ENCODE measurements at regions not wholly inside any gene's neighbourhood (a gene's known extent, or its start where the extent isn't known, plus 50 kb on each side); places are given as distances from the start of the nearest gene placed in this dataset.

DNA sequence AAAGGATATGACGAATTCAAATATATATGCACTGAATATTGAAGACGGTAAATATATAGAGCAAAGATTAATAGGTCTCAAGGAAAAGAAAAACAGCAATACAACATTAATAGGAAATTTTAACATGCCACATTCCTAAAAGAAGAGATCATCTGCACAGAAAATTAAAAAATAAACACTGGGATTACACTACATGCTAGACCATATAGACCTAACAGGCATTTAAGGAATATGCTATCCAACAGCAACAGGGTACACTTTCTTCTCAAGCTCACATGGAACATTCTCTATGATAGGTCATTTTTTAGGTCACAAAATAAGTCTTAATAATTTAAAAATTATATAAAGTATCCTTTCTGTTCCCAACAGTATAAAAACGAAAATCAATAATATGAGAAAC lies 1038.3 kb downstream of the KCNT2 start:
- DNase-seq: no peak

DNA sequence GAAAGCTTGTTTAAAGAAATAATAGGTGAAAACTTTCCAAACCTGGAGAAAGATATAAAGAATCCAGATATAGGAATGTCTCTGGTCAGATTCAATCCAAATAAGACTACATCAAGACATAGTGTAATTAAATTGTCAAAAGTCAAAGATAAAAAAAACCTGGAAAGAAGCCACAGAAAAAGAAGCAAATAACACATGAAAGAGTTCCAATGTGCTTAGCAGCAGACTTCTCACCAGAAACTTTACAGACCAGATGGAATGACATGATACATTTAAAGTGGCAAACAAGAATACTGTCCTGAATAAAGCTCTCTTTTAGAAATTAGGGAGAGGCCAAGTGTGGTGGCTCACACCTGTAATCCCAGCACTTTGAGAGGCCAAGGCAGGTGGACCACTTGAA lies 1039.9 kb downstream of the KCNT2 start:
- DNase-seq: no peak

DNA sequence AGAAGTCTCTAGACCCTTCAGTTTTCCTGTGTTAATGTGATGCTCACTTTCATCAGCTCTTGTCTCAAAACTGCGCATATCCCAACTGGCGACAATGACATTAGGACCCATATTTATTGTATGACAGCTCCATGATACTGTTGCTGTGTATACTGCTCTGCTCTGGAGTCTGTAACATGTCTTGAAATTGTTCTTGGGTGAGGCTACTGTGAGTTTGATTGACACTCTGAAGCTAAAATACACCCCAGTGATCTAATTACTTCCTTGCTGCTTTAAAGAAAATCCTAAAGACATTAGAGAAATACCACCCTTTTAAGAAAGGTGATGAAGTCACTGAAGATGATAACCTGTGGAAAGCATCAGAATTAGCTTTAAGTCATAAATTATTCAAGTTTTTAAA lies 1046.2 kb downstream of the KCNT2 start:
- DNase-seq: no peak

DNA sequence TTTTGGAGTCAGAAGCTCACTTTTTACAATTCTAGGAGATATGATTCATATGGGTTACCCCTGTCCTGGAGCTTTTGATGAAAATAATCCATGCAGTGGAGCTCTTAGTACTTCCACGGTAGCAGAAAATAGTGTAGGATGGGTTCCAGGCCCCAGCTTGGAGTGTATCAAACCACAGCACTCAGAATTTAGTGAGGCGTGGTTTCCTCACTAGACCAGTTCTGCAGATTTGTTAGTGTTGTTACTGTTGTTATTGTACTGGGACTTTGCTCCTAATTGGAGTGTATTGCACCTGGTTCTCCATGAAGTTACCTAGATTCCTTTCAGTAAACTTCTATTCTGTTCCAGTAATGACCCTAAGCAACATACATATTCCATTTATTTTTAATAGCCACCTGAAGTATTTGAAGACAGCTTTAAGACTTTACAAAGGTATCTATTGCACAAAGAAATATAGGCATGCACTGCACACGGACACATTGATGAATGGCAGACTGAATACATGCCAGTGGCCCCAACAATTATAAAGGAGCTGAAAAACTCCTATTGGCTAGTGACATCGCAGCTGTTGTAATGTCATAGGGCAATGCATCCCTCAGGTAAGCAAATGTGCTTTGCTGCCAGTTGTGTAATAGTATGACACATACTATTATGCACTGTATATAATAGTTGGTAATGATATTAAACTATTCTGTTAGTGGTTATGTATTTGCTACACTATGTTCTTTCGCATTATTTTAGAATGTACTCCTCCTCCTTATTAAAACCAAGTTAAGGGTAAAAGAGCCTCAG lies 1058.0 kb downstream of the KCNT2 start:
- DNase-seq: no peak

DNA sequence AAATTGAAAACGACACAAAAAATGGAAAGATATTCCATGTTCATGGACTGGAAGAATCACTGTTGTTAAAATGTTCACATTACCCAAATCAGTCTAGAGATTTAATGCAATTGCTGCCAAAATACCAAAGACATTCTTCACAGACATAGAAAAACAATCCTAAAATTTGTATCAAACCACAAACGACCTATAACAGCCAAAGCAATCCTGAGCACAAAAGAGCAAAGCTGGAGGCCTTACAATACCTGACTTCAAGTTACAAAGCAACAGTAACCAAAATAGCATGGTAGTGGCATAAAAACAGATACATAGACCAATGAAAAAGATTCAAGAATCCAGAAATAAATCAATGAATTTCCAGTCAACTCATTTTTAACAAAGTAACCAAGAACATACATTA lies 1077.3 kb downstream of the KCNT2 start:
- DNase-seq: no peak

DNA sequence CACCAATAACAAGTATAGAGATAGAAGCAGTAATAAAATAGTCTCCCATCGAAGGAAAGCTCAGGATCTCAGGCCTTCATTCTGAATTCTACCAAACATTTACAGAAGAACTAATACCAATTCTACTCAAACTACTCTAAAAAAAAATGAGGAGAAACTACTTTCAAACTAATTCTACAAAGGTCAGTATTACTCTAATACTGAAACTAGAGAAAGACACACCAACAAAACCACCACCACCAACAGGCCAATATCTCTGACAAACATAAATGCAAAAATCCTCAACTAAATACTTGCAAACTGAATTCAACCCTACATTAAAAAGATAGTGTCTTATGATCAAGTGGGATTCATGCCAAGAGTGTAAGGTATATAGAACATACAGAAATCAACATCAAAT lies 1078.4 kb downstream of the KCNT2 start:
- no peak for DNase-seq

DNA sequence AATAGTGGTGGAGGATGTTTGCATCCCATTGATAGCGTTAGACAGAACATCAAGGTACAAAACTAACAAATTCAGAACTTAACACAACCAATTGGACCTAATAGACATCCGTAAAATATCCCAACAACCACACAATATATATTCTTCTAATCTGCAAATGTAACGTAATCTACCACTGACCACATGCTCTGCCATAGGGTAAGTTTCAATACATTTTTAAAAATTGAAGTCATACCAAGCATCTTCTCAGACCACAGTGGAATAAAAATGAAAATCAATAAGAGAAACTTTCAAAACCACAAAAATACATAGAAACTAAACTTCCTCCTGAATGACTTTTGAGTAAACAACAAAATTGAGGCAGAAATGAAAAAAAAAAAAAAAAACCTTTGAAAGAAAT lies 1087.5 kb downstream of the KCNT2 start:
- DNase-seq: no peak

DNA sequence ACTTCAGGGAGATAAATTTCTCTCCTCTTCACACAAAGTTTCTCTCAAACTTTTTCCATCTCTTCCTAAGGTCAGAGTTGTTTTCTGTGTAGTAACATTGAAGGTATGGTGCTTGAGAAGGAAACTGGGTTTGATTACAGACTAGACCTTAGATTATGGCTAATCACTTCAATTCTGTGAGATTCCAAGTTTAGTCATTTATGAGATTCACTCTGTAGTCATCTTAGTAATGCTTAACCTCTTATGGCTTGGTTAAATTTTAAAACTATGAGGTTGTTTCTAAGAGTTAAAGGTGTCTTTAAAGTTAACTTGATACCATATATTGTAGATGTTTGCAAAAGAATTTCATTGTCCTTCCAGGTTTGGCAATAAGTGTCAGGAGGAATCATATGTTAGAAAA lies 1092.2 kb downstream of the KCNT2 start:
- DNase-seq: no peak

DNA sequence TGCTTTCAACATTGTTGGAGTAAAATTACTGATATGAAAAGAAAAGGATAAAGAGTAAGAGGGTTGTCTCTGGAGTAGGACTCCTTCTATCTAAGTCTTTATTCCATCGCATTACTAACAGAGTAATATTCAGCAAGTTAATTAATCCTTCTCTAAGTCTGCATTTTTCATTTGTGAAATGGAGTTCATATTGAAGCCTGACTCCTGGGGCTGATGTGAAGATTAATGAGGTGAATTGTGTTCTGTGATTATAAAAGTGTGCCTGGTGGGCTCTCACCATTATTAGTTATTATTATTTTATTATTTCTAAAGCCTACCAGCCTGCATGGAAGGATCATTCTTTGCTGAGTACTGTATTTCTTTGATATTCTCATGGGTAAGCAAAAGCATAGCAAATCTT lies 1096.7 kb downstream of the KCNT2 start:
- DNase-seq: no peak

DNA sequence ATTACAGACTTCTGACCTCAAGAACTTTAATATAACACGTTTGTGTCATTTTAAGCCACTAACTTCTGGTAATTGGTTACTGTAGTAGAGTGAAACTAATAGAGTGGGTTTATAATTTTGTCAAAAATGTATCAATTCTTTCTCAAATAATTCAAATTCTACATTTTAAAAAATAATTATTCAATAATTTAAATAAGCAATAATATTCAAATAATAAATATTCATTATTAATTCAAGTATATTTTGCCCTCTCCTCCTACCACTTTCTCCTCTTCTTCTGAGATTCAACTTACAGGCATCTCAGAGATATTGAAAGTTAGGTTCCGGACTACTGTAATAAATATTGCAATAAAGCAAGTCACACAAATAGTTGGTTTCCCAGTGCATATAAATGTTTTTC lies 1107.1 kb downstream of the KCNT2 start:
- no peak for DNase-seq

DNA sequence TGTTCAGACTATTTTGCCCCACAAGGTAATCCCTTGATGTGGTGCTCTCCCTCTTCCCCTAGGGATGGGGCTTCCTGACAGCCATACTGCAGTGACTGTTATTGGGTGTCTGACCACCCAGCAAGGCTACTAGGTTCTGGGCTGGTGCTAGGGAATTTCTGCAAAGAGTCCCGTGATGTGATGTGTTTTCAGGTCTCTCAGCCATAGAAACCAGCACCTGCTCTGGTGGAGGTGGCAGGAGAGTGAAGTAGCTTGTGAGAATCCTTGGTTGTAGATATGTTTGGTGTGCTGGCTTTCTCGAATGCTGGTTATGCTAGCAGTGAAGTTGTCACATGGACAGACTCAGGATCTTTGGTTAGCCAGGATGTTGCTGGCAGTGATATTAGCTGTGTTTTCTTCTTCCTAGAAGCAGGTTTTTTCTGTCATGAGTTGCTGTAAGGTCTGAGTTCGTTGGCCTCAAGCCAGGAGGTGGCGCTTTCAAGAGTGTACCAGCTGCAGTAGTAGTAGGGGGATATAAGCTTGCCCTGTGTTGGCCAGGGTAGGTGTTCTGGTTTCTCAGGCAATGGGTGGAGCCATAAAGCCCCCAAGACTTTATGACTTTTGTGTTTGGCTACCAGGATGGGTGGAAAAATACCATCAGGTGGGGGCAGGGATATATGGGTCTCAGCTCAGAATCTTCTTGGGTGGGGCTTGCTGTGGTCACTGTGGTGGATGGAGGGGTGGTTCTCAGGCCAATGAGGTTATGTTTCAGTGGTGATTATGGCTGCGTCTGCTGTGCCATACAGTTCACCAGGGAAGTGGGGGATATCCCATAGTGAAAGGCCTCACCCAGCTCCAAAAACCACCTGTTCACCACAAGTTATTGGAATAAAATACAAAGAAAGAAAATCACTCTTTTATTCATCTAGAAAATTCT lies 1112.3 kb downstream of the KCNT2 start:
- no peak for DNase-seq

DNA sequence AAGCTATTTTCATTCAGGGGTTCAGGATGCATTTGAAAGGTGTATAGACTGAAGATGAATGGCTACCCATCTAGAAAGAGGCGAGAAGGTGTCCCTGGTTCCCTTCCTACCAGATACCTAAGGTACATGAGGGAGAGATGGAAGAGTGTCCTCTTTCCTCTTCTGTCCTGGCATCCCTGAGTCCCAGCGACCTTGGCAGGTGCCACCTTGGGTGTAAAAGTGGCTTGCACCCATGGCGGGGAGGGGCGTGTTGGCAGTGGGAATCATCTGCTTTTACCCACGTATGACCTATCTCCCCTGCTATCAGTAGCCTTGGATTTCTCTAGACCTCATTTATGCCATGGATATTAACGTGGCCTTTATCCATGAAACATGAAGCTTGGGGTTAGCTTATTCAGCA lies 1126.1 kb downstream of the KCNT2 start:
- no peak for DNase-seq

DNA sequence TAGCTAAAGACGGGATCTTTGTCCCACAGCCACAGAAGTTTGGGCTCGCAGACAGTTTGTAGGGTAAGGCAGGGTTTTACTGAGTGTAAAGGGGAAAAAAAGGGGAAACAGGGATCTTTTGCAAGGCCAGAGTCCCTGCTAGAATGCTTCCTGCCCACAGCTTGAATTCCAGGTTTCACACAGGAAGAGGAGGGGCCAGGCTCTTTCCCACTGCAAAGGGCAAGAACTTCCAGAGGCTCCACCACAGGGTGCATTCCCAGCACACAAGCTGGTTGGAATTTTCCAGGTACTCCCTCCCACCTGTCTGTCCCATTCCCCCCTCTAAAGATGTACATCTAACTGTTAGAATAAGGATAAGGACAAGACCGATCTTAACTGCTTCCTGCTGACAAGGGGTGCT lies 1126.9 kb downstream of the KCNT2 start:
- DNase-seq: no peak

DNA sequence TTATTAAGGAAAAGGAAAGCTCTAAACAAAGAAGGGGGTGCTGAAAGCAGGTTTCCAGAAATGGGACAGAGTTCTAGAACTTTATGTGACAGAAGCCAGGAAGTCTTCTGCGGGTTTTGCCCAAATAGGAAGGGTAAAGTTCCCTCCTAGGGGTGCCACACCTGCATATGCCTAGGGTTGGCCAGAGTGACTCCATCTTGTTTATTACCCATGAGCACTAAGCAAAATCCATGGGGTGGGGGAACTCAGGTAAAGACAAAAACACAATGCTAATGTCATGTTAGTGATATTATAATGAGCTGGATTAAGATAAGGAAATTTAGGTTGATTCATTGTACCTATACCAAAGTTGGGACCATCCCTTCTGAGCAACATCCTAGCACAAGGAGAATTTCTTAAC lies 1132.7 kb downstream of the KCNT2 start:
- DNase-seq: no peak

DNA sequence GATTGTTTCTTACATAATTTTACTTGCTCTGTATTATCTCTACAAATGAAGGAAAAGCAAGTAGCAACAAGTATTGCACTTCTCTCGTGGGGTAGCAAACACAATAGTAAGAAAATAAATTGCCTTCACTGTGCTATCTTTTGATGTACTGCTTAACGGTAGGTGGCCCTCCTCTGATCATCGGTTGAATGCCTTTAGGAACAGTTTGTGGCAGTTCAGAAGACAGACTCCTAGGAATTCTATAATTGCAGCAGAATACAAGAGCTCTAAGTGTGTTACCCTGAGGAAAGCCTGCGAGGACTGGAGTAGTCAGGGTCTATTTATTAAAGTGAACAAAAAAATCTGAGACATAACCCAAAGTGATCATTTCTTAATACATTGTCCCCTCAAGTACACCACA lies 1135.9 kb downstream of the KCNT2 start:
- no peak for DNase-seq

DNA sequence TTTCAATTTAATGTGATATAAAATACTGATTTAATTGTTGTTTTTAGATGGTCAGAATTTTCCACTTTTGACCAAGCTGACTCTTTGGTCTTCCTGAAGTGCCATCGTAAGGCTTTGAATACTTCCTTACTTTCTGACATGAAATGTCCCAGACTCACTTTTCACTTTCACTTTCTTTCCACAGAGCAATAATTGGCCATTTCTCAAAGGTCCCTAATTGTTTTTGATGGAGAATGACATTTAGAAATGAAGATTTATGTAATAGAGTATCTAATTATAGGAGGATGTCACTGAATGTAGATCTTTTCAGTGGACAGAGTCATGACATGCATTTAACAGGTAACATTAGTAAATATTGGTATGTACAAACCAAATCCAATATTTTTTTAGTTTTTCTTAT lies 1141.6 kb downstream of the KCNT2 start:
- no peak for DNase-seq

DNA sequence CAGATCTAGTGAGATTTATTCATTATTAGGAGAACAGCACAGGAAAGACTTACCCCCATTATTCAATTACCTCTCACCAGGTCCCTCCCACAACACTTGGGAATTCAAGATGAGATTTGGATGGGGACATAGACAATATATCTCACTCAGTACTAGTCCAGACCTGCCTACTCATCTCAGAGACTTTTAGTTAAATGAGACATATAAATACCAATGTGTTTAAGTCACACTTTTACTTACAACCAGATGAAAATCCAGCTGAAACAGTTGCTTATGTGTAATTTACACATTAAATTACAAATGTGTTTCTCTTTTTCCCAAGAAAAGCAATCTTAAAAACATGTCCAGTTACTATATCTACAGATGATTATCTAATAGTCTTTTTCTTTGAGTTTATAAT lies 1145.6 kb downstream of the KCNT2 start:
- no peak for DNase-seq

DNA sequence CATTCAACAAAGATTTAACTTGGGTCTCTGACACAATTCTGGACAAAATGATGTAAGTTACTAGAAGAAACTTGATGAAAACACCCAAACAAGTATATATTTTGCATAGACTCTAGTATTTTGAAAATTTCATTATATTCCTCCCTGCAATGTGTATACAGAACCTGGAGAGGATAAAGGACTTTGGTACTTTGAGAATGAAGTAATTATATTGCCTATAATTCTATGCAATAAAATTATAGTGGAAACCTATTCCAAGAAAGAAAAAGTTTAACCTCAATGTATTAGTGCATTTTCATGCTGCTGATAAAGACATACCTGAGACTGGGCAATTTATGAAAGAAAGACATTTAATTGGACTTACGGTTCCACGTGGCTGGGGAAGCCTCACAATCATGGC lies 1146.1 kb downstream of the KCNT2 start:
- DNase-seq: no peak

DNA sequence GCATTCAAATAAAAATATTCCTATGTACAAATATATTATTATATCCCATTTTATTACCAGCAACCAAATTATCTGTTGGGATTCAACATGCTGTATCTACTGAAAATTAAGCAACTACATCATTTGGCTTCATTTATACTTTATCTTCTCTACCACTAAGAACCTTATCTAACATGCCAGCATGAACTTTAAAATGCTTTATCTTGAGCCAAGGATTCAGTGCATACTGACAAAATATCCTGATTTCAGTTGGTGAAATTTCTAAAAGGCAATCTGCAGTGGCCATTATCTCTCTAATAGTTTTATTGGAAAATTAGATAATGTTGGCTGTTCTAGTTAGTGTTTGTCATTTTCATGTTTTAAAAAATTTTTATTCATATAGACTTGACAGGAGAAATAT lies 1149.9 kb downstream of the KCNT2 start:
- no peak for DNase-seq

DNA sequence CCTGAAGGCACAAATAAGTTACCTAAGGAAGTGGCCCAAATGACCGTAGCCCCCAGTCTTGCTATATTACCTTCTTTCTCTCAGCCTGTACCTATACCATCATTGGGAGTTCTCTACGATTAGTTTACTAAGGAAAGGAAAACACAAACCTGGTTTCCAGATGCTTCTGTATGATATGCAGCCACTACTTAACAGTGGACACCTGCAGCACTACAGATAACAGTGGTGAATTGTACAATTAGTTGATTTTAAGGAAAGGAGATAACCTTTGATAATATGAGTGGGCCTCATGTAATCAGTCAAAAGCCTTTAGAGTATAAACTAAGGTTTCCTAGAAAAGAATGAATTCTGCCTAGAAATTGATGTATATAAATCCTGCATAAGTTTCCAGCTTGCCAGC lies 1157.4 kb downstream of the KCNT2 start:
- no peak for DNase-seq

DNA sequence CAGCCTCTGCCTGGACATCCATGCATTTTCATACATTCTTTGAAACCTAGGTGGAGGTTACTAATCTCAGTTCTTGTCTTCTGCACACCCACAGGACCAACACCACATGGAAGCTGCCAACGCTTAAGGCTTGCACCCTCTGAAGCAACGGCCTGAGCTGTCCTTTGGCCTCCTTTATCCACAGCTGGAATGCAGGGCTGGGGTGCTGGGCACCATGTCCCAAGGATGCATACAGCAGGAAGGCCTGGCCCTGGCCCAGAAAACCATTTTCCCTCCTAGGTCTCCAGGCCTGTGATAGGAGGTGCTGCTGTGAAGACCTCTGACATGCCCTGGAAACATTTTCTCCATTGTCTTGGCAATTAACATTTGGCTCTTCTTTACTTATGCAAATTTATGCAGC lies 1168.6 kb downstream of the KCNT2 start:
- DNase-seq: no peak

DNA sequence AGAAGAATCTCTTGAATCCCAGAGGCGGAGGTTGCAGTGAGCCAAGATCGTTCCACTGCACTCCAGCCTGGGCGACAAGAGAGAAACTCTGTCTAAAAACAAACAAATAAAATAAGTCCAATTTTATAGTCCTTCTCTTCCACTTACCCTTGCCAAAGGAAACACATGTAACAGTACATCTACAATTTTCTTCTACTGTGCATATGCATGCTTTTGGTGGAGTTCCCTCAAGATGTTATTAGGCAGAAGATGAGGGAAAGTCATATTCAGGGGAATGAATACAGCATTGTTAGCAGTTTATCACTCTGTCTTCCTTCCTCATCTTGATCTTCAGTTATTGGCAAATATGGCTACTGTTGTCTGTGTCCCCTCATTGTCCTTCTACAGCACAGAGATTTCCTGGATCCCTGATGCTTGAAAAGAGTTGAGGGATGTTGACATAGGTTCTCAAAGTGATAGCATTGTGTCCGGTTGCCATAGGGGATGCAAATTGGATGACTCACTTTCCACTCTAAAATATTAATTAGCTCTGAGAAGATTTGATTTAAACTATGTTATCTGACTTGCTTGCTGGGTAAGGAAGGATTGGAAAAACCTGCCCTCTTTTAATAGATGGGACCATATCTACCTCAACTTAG lies 1173.6 kb downstream of the KCNT2 start:
- DNase-seq: no peak

All from amygdala (tissue), 56 donors.